Endothelial cell (in vitro differentiated cells): ENCODE measurements at regions not wholly inside any gene's neighbourhood (a gene's known extent, or its start where the extent isn't known, plus 50 kb on each side); places are given as distances from the start of the nearest gene placed in this dataset.
A peak's percentile ranks its signal among the peaks of the same experiment; 100 is the strongest.

Experiments
- DNase-seq: peaks from one replicate; pipeline ENCODE4 v3.0.0; 2021; ENCODE audit warnings: low spot score
- H3K27ac Mint-ChIP-seq: one replicate; pipeline ENCODE4 v1.8.0; 2021; ENCODE audit warnings: mixed read lengths, inconsistent platforms; ENCODE audit not compliant: unreplicated experiment
- H3K27me3 Mint-ChIP-seq: one replicate; pipeline ENCODE4 v1.8.0; 2021; ENCODE audit warnings: mild to moderate bottlenecking, moderate library complexity, mixed read lengths, inconsistent platforms; ENCODE audit not compliant: unreplicated experiment
- H3K36me3 Mint-ChIP-seq: one replicate; pipeline ENCODE4 v1.8.0; 2021; ENCODE audit warnings: mild to moderate bottlenecking, low read depth, mixed read lengths, inconsistent platforms; ENCODE audit not compliant: unreplicated experiment
- H3K4me1 Mint-ChIP-seq: one replicate; pipeline ENCODE4 v1.8.0; 2021; ENCODE audit warnings: mild to moderate bottlenecking, mixed read lengths, inconsistent platforms; ENCODE audit not compliant: unreplicated experiment
- H3K4me3 Mint-ChIP-seq: one replicate; pipeline ENCODE4 v1.8.0; 2021; ENCODE audit warnings: mild to moderate bottlenecking, mixed read lengths, inconsistent platforms; ENCODE audit not compliant: unreplicated experiment
- H3K9me3 Mint-ChIP-seq: one replicate; pipeline ENCODE4 v1.8.0; 2021; ENCODE audit warnings: mixed read lengths, inconsistent platforms; ENCODE audit not compliant: unreplicated experiment
- CTCF ChIP-seq: fragments of 200-600 bp; sonication (generic); IDR thresholded peaks from one replicate; pipeline ENCODE4 v1.5.0; 2021; ENCODE audit warnings: antibody characterized with exemption; ENCODE audit not compliant: unreplicated experiment

GRCh38 chr10:121335386-121335925, 262.8 kb downstream of the FGFR2 start:
- H3K9me3 Mint-ChIP-seq, result no peaks in the 10 kb centered on the region
- DNase-seq, result no peak
- H3K4me3 Mint-ChIP-seq, result no peak overlapping the region
- peaks cover 16% of the 10 kb centered on the region for H3K4me1 Mint-ChIP-seq
- H3K27ac Mint-ChIP-seq, result no peak overlapping the region
- peaks cover 2% of the 10 kb centered on the region for H3K27me3 Mint-ChIP-seq
- H3K36me3 Mint-ChIP-seq, result no peaks in the 10 kb centered on the region
- no peak for TF ChIP-seq CTCF

GRCh38 chr10:121337427-121337826, 260.8 kb downstream of the FGFR2 start:
- Mint-ChIP-seq H3K4me3 (no peak overlapping the region), H3K27me3 (no peaks in the 10 kb centered on the region), H3K9me3 (no peaks in the 10 kb centered on the region), H3K4me1 (peaks cover 30% of the 10 kb centered on the region), H3K36me3 (no peaks in the 10 kb centered on the region), H3K27ac (no peak overlapping the region)
- TF ChIP-seq CTCF, result no peak
- no peak for DNase-seq

GRCh38 chr10:121338206-121338980, 259.9 kb downstream of the FGFR2 start:
- Mint-ChIP-seq H3K4me3 (no peak overlapping the region), H3K27ac (no peak overlapping the region), H3K36me3 (no peaks in the 10 kb centered on the region), H3K4me1 (peaks cover 30% of the 10 kb centered on the region), H3K9me3 (no peaks in the 10 kb centered on the region), H3K27me3 (no peaks in the 10 kb centered on the region)
- no peak for TF ChIP-seq CTCF
- no peak for DNase-seq

GRCh38 chr10:121339114-121339513, 259.1 kb downstream of the FGFR2 start:
- no peak for TF ChIP-seq CTCF
- Mint-ChIP-seq H3K27ac (no peak overlapping the region), H3K4me1 (peaks cover 30% of the 10 kb centered on the region), H3K27me3 (no peaks in the 10 kb centered on the region), H3K36me3 (no peaks in the 10 kb centered on the region), H3K4me3 (no peak overlapping the region), H3K9me3 (no peaks in the 10 kb centered on the region)
- no peak for DNase-seq

- no peaks in the 10 kb centered on the region for H3K36me3 Mint-ChIP-seq
- H3K4me3 Mint-ChIP-seq, result no peak overlapping the region
- H3K9me3 Mint-ChIP-seq, result no peaks in the 10 kb centered on the region
- DNase-seq, result peak; percentile 27
- TF ChIP-seq CTCF, result no peak
- peak overlapping the region; percentile 81 for H3K27ac Mint-ChIP-seq
- H3K27me3 Mint-ChIP-seq, result no peaks in the 10 kb centered on the region
- H3K4me1 Mint-ChIP-seq, result peaks cover 30% of the 10 kb centered on the region
These were observed 257.9 kb downstream of the FGFR2 start for GRCh38 chr10:121340271-121340831.
